SKM-1 treated with dmso at 0.1 percent for 144 hours (cell line): ENCODE measurements at regions not wholly inside any gene's neighbourhood (a gene's known extent, or its start where the extent isn't known, plus 50 kb on each side); places are given as distances from the start of the nearest gene placed in this dataset.
"Not testable (repeated sequence)": the region's sequence is repeated elsewhere in the genome, so short reads cannot be mapped to it uniquely, and the experiment has no call there.

Experiments used
- DNase-seq: peaks from one replicate; lab custom pipeline; 2025; ENCODE audit not compliant: unreplicated experiment; lab: John Stamatoyannopoulos, UW

GRCh38 chr5:39765366-39765765 is 340.6 kb upstream of the DAB2 start:
- no peak for DNase-seq

DNA sequence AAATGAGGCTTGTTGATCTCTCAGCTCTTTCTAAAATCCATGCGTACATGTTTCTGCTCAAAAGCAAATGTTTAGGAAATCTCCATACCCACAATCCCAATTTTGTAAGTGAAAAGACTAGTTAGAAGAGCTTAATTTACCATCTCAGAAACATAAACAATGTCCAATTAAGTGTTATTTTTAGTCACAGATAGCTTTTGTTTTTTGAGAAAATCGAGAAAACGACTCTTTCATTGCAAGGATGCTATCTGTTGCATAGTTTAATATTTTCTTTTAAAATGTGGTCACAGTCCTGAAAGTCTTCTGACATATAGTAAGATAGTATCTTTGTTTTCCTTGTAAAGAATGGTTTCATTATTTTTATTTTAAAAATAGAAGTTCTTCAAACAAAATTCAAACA is 338.0 kb upstream of the DAB2 start:
- no peak for DNase-seq

GRCh38 chr5:39761199-39761950 is 336.6 kb upstream of the DAB2 start:
- DNase-seq, result no peak

- DNase-seq, result peak; percentile 70
These were observed 335.8 kb upstream of the DAB2 start for GRCh38 chr5:39760385-39761198.

DNA sequence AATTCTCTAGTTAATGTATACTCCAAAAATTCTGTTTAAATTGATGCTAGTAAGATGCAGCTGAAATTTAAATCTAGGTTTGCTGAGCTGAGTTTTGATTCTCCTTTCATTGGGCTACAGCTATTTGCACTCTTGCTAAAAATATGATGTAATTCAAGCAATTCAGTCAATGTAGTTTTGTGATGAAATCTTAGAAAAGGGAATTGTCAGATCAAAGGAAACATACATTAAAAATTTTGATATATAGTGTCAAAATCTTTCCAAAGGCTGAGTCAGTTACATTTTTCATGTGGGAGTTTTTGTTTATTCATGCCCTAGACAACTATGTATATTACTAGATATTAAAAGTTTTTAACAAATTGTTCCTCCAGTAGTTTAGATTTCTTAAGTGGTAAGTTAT is 334.9 kb upstream of the DAB2 start:
- peak; percentile 31 for DNase-seq

- DNase-seq, result no peak
These were observed 333.6 kb upstream of the DAB2 start for GRCh38 chr5:39758426-39758825.

- no peak for DNase-seq
These were observed 332.4 kb upstream of the DAB2 start for GRCh38 chr5:39757131-39757530.

GRCh38 chr5:39755986-39756385 is 331.2 kb upstream of the DAB2 start:
- no peak for DNase-seq

GRCh38 chr5:39755452-39755851 is 330.7 kb upstream of the DAB2 start:
- DNase-seq, result no peak

GRCh38 chr5:39753747-39754146 is 329.0 kb upstream of the DAB2 start:
- DNase-seq, result not testable (repeated sequence)

- no peak for DNase-seq
These were observed 325.9 kb upstream of the DAB2 start for GRCh38 chr5:39750661-39751060.

GRCh38 chr5:39742916-39743315 is 318.1 kb upstream of the DAB2 start:
- DNase-seq, result no peak

GRCh38 chr5:39740404-39740803 is 315.6 kb upstream of the DAB2 start:
- no peak for DNase-seq

- DNase-seq, result no peak
These were observed 307.4 kb upstream of the DAB2 start for GRCh38 chr5:39732166-39732565.

DNA sequence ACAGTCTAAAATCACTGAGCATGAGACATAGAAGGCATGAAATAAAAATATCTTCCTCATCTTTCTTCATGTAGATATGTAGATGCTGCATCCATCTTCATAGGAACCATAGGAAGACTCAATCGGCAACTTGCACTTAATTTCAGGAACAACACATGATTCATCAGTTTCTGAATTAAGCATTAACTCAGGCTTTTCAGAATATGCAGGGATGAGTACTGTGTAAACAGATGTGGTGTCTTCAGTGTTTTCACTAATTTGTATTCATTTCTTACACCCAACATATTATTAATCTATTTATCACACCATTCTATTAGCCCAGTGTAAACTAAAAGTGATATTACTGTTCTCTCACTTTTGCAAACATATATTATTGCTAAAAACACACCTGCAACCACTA is 305.9 kb upstream of the DAB2 start:
- DNase-seq, result no peak

GRCh38 chr5:39730006-39730405 is 305.2 kb upstream of the DAB2 start:
- DNase-seq, result no peak

- no peak for DNase-seq
These were observed 301.7 kb upstream of the DAB2 start for GRCh38 chr5:39726467-39726866.

- DNase-seq, result no peak
These were observed 296.6 kb upstream of the DAB2 start for GRCh38 chr5:39721394-39721793.

GRCh38 chr5:39720136-39720535 is 295.4 kb upstream of the DAB2 start:
- DNase-seq, result no peak

GRCh38 chr5:39717176-39717897 is 292.6 kb upstream of the DAB2 start:
- DNase-seq, result no peak

DNA sequence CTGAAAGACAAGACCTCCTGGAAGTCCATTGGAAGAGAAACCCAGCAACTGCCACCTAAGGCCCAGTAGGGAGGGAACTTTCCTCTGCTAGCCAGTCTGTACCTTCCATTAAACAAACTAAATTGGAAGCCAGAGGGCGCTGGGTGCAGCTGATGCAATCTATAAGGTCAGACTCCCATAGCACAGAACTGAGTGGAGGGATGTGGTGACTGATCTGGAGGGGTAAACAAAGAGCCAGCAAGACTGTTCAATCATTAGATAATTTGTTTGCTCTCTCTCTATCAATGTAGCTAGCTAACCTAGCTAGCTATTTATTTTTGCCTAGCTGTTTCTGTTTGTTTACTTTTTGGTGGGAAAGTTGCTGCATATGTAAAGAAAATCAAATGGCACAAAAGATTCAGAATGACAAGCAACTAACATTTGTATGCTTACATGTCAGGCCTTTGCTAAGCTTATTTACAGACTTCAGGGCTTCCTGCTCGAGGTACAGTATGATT is 291.8 kb upstream of the DAB2 start:
- DNase-seq, result peak; percentile 73
